ENCODE measurements at regions not wholly inside any gene's neighbourhood (a gene's known extent, or its start where the extent isn't known, plus 50 kb on each side); places are given as distances from the start of the nearest gene placed in this dataset.
A peak's percentile ranks its signal among the peaks of the same experiment; 100 is the strongest.

DNA sequence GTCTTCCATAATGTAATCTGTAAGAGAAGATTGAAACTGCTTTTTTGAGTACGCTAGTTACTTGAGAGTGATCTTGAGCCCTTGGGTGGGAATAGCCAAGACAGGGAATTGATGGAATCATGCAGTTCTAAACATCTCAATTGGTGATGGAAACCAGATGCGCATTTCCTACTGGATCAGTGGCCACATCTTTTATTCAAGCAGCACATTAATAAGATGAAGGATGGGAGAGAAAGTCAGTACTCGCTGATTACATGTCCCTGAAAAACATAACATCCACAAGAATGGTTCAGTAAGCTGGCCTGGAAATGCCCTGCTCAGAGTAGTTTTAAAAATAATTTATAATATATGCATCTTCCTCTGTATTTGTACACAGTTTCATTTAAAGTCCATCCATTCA lies 833.8 kb downstream of the JRKL start:
- DNase-seq (ENCODE audit: low read depth, low spot score): no peak
- in situ Hi-C loops (cut with HindIII; ENCODE audit: low pct_unique_long_range_greater_than_20kb, low sequenced_read_pairs): no loop called here

DNA sequence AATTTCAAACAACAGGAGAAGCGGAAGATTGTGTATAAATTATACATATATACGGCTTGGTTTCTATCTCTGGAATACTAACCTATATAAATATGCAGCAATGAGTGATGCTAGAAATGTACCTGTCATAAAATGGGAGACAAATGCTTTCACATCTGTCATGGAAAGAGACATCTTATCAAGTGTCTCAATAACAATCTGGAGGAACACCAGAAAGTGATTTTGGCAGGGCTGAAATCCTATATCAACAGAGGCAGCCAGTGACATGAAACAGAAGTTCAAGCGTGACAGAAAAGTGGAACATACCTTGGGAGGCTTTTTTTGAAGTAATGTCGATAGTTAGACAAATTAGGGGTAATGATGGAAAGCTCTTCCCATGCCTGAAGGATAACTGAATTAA lies 834.6 kb downstream of the JRKL start:
- no peak for DNase-seq (ENCODE audit: low read depth, low spot score)
- in situ Hi-C loops (cut with HindIII; ENCODE audit: low pct_unique_long_range_greater_than_20kb, low sequenced_read_pairs): no loop called here

DNA sequence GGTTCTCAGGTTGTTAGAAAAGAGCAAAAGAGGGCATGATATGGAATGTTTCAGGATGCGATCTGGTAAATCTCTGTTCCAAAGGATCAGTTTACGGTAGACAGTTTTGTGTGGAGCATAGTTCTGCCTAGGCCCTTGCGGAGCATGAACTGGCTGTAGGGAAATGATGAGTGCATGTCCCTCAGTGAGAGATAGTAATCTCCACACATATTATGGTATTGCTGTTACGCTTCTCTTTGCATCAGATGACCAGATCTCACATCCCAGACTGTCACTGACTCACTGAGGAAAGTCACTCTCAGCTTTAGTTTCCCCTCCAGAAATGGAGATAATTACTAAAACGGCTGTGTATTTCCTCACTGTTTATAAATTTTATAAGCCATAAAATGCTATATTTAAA lies 836.0 kb downstream of the JRKL start:
- DNase-seq (ENCODE audit: low read depth, low spot score): no peak
- in situ Hi-C loops (cut with HindIII; ENCODE audit: low pct_unique_long_range_greater_than_20kb, low sequenced_read_pairs): no loop called here

DNA sequence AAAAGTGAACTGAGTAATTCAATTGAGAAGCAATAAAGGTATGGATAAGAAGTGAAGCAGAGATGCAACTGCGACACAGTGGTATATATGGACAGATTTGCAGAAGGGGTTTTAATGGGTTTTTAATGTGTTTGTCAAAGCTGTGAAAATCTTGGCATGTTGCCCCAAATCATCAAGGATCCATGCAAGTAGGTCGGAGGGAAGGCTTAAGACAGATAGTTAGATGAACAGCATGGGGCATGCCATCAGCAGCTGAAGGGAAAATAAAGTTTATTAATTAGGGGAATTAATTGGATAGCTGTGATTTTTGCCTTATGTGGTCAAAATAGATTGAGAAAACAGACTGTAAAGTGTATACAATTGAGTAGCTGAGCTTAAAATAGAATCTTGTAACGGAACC lies 840.1 kb downstream of the JRKL start:
- in situ Hi-C loops (cut with HindIII; ENCODE audit: low pct_unique_long_range_greater_than_20kb, low sequenced_read_pairs): no loop called here
- no peak for DNase-seq (ENCODE audit: low read depth, low spot score)

DNA sequence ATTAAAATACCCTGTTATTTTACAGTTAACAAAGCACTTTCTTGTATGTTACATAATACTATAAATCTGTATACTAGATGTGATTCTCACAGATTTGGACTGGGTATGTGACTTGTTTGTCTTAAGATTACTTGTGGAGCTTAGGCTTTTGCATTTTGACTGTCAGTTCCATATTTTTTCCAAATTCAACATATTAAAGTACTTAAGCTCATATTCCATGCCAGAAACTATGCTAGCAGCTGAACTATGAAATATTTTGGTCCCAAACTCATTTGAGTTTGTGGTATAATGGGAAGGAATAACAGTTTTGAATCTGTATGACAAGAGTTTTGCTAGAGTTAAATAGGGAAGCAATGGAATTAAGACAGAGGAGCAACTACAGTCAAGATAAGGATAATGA lies 841.4 kb downstream of the JRKL start:
- DNase-seq (ENCODE audit: low read depth, low spot score): no peak
- in situ Hi-C loops (cut with HindIII; ENCODE audit: low pct_unique_long_range_greater_than_20kb, low sequenced_read_pairs): no loop called here

DNA sequence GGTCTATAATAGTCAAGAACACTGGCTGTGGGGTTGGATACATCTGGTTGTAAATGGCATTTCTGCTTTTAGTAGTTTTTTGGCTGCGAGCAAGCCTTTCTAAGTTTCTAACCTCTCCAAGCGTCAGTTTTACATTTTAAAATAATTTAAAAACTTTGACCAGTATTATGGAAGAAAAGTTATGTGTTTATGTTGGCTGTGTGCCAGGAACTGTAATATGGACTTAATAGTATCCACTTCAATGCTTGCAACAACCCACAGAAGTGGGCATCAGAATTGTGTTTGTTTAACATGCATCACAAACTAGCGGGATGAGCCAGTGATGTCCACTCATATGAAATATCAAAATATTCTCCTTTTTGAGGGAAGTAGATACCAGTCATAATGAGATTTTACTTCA lies 844.2 kb downstream of the JRKL start:
- DNase-seq (ENCODE audit: low read depth, low spot score): no peak
- in situ Hi-C loops (cut with HindIII; ENCODE audit: low pct_unique_long_range_greater_than_20kb, low sequenced_read_pairs): no loop called here

DNA sequence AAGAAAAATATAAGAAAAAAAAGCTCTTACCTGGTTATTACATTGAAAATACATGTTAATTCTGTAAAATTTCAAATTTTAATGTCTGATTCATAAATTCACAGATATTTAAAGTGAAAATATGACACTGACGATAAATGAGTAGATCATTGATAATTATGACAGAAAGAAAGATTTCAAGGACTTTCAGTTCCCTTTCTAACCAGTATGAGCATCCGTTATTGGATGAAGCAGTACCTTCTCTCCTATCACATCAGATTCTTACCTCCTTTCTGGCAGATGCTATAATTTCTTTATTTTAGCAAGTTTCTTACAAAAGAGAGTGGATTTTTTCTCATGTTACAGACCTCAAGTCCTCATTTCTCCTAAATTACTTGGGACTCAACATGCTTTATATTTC lies 847.3 kb downstream of the JRKL start:
- in situ Hi-C loops (cut with HindIII; ENCODE audit: low pct_unique_long_range_greater_than_20kb, low sequenced_read_pairs): no loop called here
- no peak for DNase-seq (ENCODE audit: low read depth, low spot score)

DNA sequence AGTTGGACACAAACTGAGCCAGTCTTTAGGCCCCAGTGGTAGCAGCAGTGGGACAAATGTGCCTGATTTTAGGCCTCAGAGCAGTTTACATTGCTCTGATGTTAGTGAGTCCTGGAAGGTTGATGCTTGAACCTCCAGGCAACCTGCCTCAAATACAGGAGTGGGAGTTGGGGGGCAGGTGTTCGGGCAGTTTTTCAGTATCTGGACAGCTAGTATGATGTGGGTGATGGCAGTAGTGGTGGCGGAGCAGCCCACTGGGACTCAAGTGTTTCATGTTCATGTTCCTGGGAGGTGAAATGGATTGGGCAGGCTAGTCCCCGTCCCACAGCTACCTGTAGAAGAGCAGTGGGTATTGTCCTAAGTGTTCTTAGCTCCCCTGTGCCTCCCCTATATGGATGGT lies 857.8 kb downstream of the JRKL start:
- no peak for DNase-seq (ENCODE audit: low read depth, low spot score)
- in situ Hi-C loops (cut with HindIII; ENCODE audit: low pct_unique_long_range_greater_than_20kb, low sequenced_read_pairs): no loop called here

DNA sequence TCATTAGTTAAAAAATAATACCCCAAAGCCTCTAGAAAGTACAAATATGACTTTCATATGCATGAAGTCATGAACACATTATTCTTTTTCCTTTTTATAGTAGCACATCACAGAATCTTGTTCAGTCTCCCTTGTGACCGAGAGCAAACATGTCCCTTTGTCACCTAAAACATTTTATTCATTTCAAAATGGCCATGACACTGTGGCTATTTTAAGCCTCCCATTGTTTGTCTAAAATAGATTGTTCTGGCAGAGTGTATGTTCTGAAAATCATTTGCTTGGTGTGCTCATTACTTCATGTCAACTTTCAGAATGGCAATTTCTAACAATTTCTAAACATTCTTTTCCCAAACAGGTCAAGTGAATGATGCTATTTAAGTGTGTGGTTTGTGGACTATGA lies 865.0 kb downstream of the JRKL start:
- in situ Hi-C loops (cut with HindIII; ENCODE audit: low pct_unique_long_range_greater_than_20kb, low sequenced_read_pairs): no loop called here
- no peak for DNase-seq (ENCODE audit: low read depth, low spot score)

DNA sequence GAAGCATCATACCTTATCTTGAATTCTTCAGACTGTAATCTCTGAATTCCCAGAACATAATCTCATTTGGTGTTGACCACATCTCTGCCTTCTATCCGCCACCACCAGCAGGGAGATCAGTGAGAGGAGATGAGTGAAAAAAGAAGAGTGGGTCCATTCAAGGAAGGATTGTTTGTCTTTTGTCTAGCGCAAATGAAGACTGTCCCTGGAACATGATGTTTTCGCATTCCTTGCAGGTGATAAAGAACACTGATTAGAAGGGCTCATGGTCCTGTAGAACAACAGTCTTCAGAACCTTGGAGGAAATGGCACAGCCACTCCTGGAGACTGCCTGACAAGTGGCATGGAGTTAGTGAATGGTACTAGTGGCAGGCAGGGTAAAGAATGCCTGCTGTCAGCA lies 869.6 kb downstream of the JRKL start:
- DNase-seq (ENCODE audit: low read depth, low spot score): no peak
- in situ Hi-C loops (cut with HindIII; ENCODE audit: low pct_unique_long_range_greater_than_20kb, low sequenced_read_pairs): no loop called here

DNA sequence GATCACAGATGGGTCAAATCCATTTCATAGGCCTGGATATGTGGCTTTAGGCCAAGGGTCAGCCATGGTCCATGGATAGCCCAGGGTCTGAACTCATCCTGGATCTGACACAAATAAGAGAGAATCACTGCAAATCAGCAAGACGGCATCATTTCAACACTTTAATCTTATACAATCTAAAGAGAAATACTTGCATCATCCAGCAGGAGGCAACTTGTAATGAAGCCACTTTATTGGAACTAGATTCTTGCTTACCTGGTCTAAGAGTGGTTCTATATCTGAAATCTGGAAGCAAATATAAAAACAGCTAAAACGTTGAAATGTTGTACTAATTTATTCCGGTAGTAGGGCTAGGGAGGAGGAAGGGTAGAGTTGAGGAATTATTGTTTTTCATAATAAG lies 870.1 kb downstream of the JRKL start:
- in situ Hi-C loops (cut with HindIII; ENCODE audit: low pct_unique_long_range_greater_than_20kb, low sequenced_read_pairs): no loop called here
- DNase-seq (ENCODE audit: low read depth, low spot score): no peak

DNA sequence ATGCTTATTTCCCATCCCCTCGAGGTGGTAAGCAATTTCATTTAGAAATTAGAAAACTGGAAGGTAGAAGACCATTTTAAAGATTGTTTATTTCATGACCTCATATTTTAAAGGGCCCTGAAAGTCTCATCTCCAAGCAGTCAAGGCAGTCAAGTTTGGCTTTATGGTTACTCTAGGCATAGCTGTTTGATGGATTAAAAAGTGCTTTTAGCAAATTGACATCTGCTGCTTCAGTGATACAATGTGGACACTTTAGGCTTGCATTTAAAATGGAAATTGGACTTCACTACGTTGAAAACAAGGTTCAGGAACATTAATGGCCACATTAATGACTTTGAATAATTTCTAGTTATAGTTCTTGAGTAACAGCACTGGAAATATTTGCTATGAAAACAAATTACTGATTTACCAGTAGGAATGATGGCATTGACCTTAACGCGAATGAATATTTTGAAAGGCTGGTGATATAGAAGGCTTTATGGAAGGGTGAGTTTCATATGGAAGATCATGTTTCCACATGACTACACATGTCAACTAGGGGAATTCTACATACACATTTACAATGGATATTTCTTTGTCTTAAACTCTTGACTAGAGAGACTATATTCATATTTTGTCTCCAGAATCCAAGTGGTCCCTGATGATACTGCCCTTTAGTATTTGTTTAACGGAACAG lies 873.5 kb downstream of the JRKL start:
- no peak for DNase-seq (ENCODE audit: low read depth, low spot score)
- in situ Hi-C loops (cut with HindIII; ENCODE audit: low pct_unique_long_range_greater_than_20kb, low sequenced_read_pairs): no loop called here

DNA sequence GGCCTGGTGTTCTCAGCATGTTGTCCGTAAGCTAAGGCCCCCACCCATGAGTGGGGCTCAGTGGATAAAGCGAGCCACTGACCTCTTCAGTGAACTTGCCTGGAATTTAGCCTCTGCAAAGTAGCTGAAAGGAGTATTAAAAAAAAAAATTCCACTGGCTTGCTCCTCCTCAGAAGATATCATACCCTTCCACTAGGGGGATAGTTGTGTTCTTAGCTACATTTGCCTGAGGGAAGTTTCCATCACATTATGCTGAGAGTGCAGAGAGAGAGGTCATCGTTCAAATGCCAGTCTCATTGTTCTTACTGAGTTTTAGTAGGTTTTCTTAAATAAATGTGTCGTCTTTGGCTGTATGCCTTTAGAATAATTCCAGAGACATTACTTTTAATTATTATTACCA lies 879.7 kb downstream of the JRKL start:
- peak; percentile 54 for DNase-seq (ENCODE audit: low read depth, low spot score)
- in situ Hi-C loops (cut with HindIII; ENCODE audit: low pct_unique_long_range_greater_than_20kb, low sequenced_read_pairs): no loop called here

DNA sequence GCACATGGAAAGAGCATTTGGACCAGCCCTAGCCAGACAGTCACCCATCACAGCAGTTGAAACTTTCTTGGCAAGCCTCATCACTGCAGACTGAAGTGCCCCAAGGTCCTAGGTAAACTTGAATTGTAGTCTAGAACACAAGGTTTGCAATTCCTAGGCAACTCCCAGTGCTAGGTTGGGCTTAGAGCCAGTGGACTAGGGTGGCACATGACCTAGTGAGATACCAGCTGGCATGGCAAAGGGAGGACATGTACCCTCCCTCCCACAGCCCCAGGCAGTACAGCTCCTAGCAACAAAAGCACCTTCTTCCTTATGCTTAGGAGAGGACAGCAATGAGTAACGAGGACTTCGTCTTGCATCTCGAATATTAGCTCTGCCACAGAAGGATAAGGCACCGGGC lies 889.5 kb downstream of the JRKL start:
- in situ Hi-C loops (cut with HindIII; ENCODE audit: low pct_unique_long_range_greater_than_20kb, low sequenced_read_pairs): no loop called here
- DNase-seq (ENCODE audit: low read depth, low spot score): no peak

DNA sequence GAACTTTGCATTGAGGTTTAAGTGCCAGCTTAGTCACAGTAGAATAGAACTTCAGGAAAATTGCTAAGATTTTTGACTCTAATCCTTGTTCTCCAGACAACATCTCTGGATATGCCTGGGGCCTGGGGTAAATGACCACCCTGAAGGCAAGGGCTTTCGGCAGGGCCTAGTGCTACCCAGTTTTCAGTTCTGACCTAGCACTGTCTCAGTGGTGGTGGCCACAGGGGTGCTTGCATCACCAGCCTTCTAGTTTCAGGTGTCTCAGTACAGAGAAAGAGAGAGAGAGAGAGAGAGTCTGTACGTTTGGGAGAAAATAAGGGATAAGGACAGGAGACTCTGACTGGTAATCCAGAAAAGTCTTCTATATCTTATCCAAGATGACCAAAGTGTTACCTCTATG lies 890.5 kb downstream of the JRKL start:
- in situ Hi-C loops (cut with HindIII; ENCODE audit: low pct_unique_long_range_greater_than_20kb, low sequenced_read_pairs): no loop called here

DNA sequence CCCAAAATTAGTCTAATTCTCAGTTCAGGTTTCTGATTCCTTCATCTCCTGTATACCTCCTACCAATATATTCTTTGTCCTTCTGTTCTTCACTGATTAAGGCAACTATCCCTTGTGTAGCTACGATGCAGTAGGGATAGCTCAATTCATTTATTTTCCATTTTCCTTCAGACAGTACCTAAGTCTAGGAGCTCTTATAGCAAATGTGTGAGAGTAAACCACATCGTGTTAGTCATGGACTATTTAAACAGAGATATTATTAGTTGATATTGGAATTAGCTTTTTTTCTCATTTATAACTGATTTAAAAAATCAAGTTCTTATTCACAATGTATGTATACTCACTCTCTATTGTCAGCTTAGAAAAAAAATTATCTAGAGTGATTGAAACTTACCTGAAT lies 900.0 kb downstream of the JRKL start:
- in situ Hi-C loops (cut with HindIII; ENCODE audit: low pct_unique_long_range_greater_than_20kb, low sequenced_read_pairs): no loop called here

More for the DNA sequence above, 890.5 kb downstream of the JRKL start:
- DNase-seq (ENCODE audit: low read depth, low spot score): no peak

DNA sequence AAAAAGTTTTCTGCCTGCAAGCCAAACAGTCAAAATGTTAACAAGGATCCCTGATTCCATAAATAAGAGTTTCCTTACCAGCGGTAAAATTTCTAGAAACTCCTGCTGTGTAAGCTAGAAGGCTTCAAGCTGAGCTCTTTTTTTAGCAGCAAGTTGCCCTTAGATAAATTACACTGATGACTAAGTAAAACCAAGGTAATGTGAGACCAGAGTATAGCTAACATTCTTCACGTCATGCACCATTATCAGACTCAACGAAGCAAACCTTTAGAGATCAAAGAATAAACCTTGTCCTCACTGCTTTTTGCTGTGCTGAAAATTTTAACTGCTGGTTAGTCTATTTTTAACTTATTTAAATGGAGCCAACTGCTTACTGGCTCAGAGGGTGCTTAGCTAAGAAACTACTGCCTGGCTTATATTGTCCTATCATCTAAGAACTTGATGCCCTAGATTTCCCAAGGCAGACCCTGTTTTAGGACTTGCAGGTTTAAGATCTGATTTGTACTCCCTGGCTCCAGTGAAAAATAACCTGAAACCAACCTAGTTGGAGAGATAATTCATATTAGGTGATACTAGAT lies 900.7 kb downstream of the JRKL start:
- in situ Hi-C loops (cut with HindIII; ENCODE audit: low pct_unique_long_range_greater_than_20kb, low sequenced_read_pairs): no loop called here
- no peak for DNase-seq (ENCODE audit: low read depth, low spot score)

More for the DNA sequence above, 900.0 kb downstream of the JRKL start:
- no peak for DNase-seq (ENCODE audit: low read depth, low spot score)

DNA sequence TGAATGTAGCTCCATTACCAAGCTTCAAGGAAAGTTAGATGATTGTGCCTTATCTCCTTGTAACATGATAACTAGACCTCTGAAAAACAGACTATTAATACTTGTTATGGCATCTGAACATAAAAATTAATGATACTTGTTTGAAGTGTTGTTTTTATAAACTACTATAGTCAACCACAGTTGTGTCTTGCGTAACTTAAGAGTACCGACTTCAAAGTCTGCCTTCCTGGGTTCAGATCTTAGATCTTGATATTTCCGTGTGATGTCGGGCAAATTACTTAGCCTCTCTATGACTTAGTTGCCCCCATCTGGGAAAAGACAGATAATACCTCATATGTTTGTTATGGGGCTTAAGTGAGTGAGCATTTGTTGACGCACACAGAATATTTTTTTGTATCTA lies 906.5 kb downstream of the JRKL start:
- in situ Hi-C loops (cut with HindIII; ENCODE audit: low pct_unique_long_range_greater_than_20kb, low sequenced_read_pairs): no loop called here
- DNase-seq (ENCODE audit: low read depth, low spot score): no peak

DNA sequence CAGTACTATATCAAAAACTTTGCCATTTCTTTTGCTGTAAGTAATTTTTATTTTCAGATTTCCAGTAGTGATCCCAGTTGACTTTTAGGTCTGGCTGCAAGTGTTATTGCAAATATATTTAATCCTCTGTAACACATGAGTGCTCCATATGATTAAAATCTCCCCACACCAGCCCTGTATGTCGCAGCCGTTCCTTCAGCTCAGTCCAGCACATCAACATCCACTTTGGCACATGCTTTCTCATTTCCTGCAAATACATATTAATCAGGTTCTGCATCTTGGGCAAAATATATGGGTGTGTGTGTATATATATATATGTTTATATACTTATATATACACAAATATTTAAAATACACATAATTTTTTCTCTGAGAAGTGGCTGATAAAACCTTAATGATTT lies 919.5 kb downstream of the JRKL start:
- no peak for DNase-seq (ENCODE audit: low read depth, low spot score)
- in situ Hi-C loops (cut with HindIII; ENCODE audit: low pct_unique_long_range_greater_than_20kb, low sequenced_read_pairs): no loop called here

DNA sequence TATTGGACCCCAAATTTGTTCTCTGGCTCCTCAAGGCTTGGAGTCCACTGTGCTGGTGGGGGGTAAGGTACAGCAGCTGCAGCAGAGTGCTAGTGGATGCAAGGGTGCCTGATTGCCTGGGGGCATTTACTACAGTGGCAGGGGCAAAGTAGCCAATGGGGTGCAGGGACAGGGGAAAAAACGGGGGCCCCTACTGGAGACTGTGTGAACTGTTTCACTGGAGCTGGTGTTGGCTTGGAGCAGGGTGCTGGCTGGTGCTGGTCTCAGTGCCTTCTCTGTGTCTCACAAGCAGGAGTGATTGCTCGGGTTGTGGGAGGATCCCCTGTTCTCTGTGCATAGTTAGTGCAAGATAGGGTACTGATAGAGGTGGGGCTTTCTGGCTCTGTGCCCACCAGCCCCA lies 935.9 kb downstream of the JRKL start:
- in situ Hi-C loops (cut with HindIII; ENCODE audit: low pct_unique_long_range_greater_than_20kb, low sequenced_read_pairs): no loop called here
- no peak for DNase-seq (ENCODE audit: low read depth, low spot score)
